HL-60 (cell line): ENCODE measurements at regions not wholly inside any gene's neighbourhood (a gene's known extent, or its start where the extent isn't known, plus 50 kb on each side); places are given as distances from the start of the nearest gene placed in this dataset.

Experiments
- DNase-seq, 2 experiments: peaks; one replicate each; pipeline ENCODE4 v3.0.0-alpha.2; 2010 to 2020; ENCODE audit warnings: low read depth in 1 of 2, low spot score in 1 of 2
- H3K27ac ChIP-seq: fragments of 250-450 bp; sonication (Bioruptor Pico); replicated peaks from 2 replicates; pipeline ENCODE4 v1.5.1; 2020; ENCODE audit warnings: mild to moderate bottlenecking, moderate library complexity
- H3K27me3 ChIP-seq: fragments of 250-450 bp; sonication (Bioruptor Pico); 2 replicates; pipeline ENCODE4 v1.5.1; 2021; ENCODE audit warnings: mild to moderate bottlenecking, moderate library complexity; ENCODE audit not compliant: insufficient read depth, poor library complexity, severe bottlenecking
- H3K4me3 ChIP-seq: replicated peaks from 2 replicates; pipeline ENCODE4 v1.5.1; 2011; ENCODE audit warnings: mild to moderate bottlenecking, control low read depth, low read length; ENCODE audit not compliant: insufficient read depth
- CTCF ChIP-seq: IDR thresholded peaks from one replicate; pipeline ENCODE4 v1.5.1; 2011; ENCODE audit warnings: low read length, control low read depth, inconsistent platforms; ENCODE audit not compliant: insufficient read depth
- GABPA ChIP-seq: IDR thresholded peaks from 2 replicates; pipeline ENCODE4 v1.6.1; 2012; ENCODE audit warnings: low read depth
- POLR2AphosphoS5 ChIP-seq: IDR thresholded peaks from 2 replicates; pipeline ENCODE4 v1.6.1; 2012; ENCODE audit warnings: low read depth
- REST ChIP-seq: IDR thresholded peaks from 2 replicates; pipeline ENCODE4 v1.6.1; 2012; ENCODE audit warnings: low read depth; ENCODE audit not compliant: insufficient replicate concordance
- SPI1 ChIP-seq: IDR thresholded peaks from 2 replicates; pipeline ENCODE4 v1.6.1; 2012; ENCODE audit warnings: low read depth, mild to moderate bottlenecking, borderline replicate concordance

- TF ChIP-seq CTCF: no peak
- no peak for TF ChIP-seq POLR2AphosphoS5
- no peak for TF ChIP-seq SPI1
- TF ChIP-seq GABPA: no peak
- no peak for TF ChIP-seq REST
- Histone ChIP-seq H3K27me3 (peaks cover 4% of the 10 kb centered on the region), H3K27ac (no peak overlapping the region), H3K4me3 (no peak overlapping the region)
- DNase-seq: no peak
Observed at GRCh38 chr2:224146356-224147160, 107.5 kb upstream of the SERPINE2 start.

GRCh38 chr2:224145751-224146355, 106.8 kb upstream of the SERPINE2 start:
- no peak overlapping the region for H3K27ac ChIP-seq
- no peak for TF ChIP-seq GABPA
- TF ChIP-seq SPI1: no peak
- TF ChIP-seq CTCF: no peak
- no peak for TF ChIP-seq REST
- no peak for TF ChIP-seq POLR2AphosphoS5
- DNase-seq: no peak

GRCh38 chr2:224143526-224143925, 104.4 kb upstream of the SERPINE2 start:
- peaks cover 5% of the 10 kb centered on the region for H3K27me3 ChIP-seq
- no peak for DNase-seq
- H3K4me3 ChIP-seq: no peak overlapping the region
- no peak for TF ChIP-seq REST
- no peak for TF ChIP-seq POLR2AphosphoS5
- no peak for TF ChIP-seq GABPA
- TF ChIP-seq CTCF: no peak
- TF ChIP-seq SPI1: no peak
- no peak overlapping the region for H3K27ac ChIP-seq

More at GRCh38 chr2:224145751-224146355, 106.8 kb upstream of the SERPINE2 start:
- Histone ChIP-seq H3K27me3 (peaks cover 5% of the 10 kb centered on the region), H3K4me3 (no peak overlapping the region)
